Activated CD8-positive, alpha-beta T cell treated with anti-CD3 and anti-CD28 coated beads for 36 hours (primary cell): ENCODE measurements at regions not wholly inside any gene's neighbourhood (a gene's known extent, or its start where the extent isn't known, plus 50 kb on each side); places are given as distances from the start of the nearest gene placed in this dataset.

Source experiments
- ATAC-seq: fragments of 200-7000 bp; cut with Tn5 transposase; one replicate; pipeline ENCODE4 v1.10.0; 2021; ENCODE audit warnings: mild to moderate bottlenecking, moderate library complexity
- CTCF ChIA-PET: fragments of 350-600 bp; sonication (Branson Sonifier 250); formaldehyde crosslinking; loops from one replicate; lab custom pipeline; 2021; ENCODE audit warnings: antibody characterized with exemption; lab: Charles Lee
- POLR2A ChIA-PET: fragments of 350-600 bp; sonication (Branson Sonifier 250); formaldehyde crosslinking; loops from one replicate; lab custom pipeline; 2021; ENCODE audit warnings: antibody characterized with exemption; lab: Charles Lee
- DNase-seq: peaks from one replicate; pipeline ENCODE4 v3.0.0-alpha.2; 2020
- H3K27ac Mint-ChIP-seq: one replicate; pipeline ENCODE4 v1.8.0; 2021; ENCODE audit warnings: mild to moderate bottlenecking, mixed read lengths
- H3K27me3 Mint-ChIP-seq: one replicate; pipeline ENCODE4 v1.8.0; 2021; ENCODE audit warnings: mixed read lengths
- H3K36me3 Mint-ChIP-seq: one replicate; pipeline ENCODE4 v1.8.0; 2021; ENCODE audit warnings: low read depth, mixed read lengths
- H3K4me1 Mint-ChIP-seq: one replicate; pipeline ENCODE4 v1.8.0; 2021; ENCODE audit warnings: low read depth, mixed read lengths
- H3K4me3 Mint-ChIP-seq: one replicate; pipeline ENCODE4 v1.8.0; 2021; ENCODE audit warnings: mild to moderate bottlenecking, moderate library complexity, mixed read lengths
- H3K9me3 Mint-ChIP-seq: one replicate; pipeline ENCODE4 v1.8.0; 2021; ENCODE audit warnings: mixed read lengths
- intact Hi-C: fragments of 100-400 bp; cut with micrococcal nuclease; formaldehyde crosslinking; loops from one replicate; pipeline ENCODE4 v1.10.0; 2022
- TF ChIP-seq, protein P1 (sequence below): fragments of 200-600 bp; IDR thresholded peaks from one replicate; pipeline ENCODE4 v1.8.0; 2022; ENCODE audit warnings: antibody characterized with exemption, mild to moderate bottlenecking

DNA sequence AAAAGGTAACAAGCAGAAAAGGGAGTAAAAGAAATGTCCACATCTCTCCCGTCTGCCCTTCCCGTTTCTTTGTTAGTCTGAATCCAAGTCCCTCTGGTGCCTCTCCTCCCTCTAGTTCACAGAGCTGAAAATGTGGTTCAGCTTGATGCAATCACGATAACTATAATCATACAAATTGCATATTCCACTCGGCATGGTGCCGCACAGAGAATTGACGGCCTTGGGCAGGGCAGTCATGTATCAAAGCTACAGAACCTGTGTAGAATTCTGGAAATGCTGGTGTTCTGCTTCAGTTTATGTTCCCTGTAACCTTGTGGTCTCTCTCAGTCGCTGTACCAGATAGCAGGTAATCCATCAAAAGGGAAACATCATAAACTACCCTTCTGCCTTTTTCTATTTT is 562.9 kb upstream of the CBLB start:
- no peak for DNase-seq
- H3K27me3 Mint-ChIP-seq = no peaks in the 10 kb centered on the region
- H3K4me3 Mint-ChIP-seq = no peak overlapping the region
- ChIA-PET CTCF (no interaction called here), POLR2A (no interaction called here)
- intact Hi-C loops = no loop called here
- peaks cover 29% of the 10 kb centered on the region for H3K4me1 Mint-ChIP-seq
- H3K36me3 Mint-ChIP-seq = peaks cover 7% of the 10 kb centered on the region
- ATAC-seq = no peak
- H3K9me3 Mint-ChIP-seq = peaks cover 13% of the 10 kb centered on the region
- TF ChIP-seq, protein P1, sequence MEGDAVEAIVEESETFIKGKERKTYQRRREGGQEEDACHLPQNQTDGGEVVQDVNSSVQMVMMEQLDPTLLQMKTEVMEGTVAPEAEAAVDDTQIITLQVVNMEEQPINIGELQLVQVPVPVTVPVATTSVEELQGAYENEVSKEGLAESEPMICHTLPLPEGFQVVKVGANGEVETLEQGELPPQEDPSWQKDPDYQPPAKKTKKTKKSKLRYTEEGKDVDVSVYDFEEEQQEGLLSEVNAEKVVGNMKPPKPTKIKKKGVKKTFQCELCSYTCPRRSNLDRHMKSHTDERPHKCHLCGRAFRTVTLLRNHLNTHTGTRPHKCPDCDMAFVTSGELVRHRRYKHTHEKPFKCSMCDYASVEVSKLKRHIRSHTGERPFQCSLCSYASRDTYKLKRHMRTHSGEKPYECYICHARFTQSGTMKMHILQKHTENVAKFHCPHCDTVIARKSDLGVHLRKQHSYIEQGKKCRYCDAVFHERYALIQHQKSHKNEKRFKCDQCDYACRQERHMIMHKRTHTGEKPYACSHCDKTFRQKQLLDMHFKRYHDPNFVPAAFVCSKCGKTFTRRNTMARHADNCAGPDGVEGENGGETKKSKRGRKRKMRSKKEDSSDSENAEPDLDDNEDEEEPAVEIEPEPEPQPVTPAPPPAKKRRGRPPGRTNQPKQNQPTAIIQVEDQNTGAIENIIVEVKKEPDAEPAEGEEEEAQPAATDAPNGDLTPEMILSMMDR = no peak
- no peak overlapping the region for H3K27ac Mint-ChIP-seq

DNA sequence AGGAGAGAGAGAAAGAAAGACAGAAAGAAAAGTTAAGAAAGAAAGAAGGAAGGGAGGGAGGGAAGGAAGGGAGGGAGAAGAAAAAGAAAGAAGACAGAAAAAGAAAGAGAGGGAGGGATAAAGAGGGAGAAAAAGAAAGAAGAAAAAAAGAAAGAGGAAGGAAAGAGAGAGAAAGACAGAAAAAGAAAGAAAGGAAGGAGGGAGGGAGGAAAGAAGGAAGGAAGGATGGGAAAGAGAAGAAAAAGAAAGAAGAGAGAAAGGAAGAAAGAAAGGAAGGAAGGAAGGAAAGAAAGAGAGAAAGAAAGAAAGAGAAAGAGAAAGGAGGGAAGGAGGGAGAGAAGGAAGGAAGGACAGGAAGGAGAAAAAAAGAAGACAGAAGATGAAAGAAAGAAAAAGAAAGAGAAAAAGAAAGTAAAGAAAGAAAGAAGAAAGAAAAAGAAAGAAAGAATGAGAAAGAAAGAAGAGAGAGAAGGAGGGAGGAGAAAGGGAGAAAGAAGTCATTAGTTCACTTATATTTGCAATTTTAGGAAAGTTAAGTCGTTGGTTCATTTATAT is 567.2 kb upstream of the CBLB start:
- DNase-seq = no peak
- H3K9me3 Mint-ChIP-seq = peaks cover 2% of the 10 kb centered on the region
- H3K36me3 Mint-ChIP-seq = no peaks in the 10 kb centered on the region
- CTCF ChIA-PET = interaction anchor here (1.5 to 1.7 kb wide), 2 partner anchors 10 to 221 kb away, joined by 3 read pairs; no protein-coding TSS in a partner anchor
- intact Hi-C loops = no loop called here
- H3K4me1 Mint-ChIP-seq = peaks cover 5% of the 10 kb centered on the region
- ATAC-seq = no peak
- no peak overlapping the region for H3K4me3 Mint-ChIP-seq
- H3K27me3 Mint-ChIP-seq = no peaks in the 10 kb centered on the region
- H3K27ac Mint-ChIP-seq = no peak overlapping the region
- POLR2A ChIA-PET = no interaction called here
- TF ChIP-seq, protein P1 = peak; percentile 46

DNA sequence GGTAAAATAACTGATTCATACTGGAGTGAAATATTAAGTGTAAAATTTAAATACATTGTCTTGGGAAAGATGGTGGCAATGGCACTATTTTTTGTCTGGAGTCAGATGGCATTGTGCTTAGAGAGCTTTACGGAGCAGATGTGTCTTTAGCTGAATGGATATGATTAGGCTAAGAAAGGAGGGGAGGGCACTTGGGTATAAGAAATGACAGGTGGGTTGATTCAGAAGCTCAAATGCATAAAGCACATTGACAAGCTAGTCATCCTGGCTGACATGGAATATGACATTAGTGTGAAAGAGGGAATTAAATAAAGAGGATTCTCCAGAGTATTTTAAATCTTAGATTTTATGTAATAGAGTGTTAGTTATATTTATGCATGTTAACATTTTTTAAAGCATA is 570.1 kb upstream of the CBLB start:
- Mint-ChIP-seq H3K4me1 (peaks cover 5% of the 10 kb centered on the region), H3K27me3 (no peaks in the 10 kb centered on the region), H3K9me3 (peaks cover 2% of the 10 kb centered on the region), H3K4me3 (no peak overlapping the region), H3K27ac (no peak overlapping the region), H3K36me3 (no peaks in the 10 kb centered on the region)
- TF ChIP-seq, protein P1 = no peak
- ATAC-seq (no peak), DNase-seq (no peak)
- intact Hi-C loops = no loop called here
- POLR2A ChIA-PET = no interaction called here
- CTCF ChIA-PET = no interaction called here

DNA sequence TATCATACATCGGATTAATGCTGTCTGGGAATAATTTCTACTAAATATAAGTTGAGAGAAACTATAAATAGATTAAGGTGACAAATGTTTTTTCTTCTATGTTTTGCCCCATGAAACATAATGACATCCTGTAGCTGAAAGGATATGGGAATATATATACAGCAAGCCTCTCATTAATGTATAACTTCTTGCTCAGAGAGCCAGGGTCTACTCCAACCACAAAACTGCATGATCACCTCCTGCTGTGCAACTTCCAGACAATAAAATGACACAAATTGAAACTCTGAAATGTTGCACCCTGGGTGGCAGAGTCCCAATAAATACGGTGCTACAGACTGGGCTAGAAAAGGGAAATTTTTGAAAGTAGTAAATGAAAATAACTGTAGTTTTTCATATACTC is 571.9 kb upstream of the CBLB start:
- TF ChIP-seq, protein P1 = no peak
- Mint-ChIP-seq H3K36me3 (no peaks in the 10 kb centered on the region), H3K9me3 (no peaks in the 10 kb centered on the region), H3K27ac (no peak overlapping the region), H3K27me3 (no peaks in the 10 kb centered on the region), H3K4me1 (peaks cover 2% of the 10 kb centered on the region), H3K4me3 (no peak overlapping the region)
- ChIA-PET POLR2A (no interaction called here), CTCF (no interaction called here)
- ATAC-seq (no peak), DNase-seq (no peak)
- intact Hi-C loops = no loop called here

DNA sequence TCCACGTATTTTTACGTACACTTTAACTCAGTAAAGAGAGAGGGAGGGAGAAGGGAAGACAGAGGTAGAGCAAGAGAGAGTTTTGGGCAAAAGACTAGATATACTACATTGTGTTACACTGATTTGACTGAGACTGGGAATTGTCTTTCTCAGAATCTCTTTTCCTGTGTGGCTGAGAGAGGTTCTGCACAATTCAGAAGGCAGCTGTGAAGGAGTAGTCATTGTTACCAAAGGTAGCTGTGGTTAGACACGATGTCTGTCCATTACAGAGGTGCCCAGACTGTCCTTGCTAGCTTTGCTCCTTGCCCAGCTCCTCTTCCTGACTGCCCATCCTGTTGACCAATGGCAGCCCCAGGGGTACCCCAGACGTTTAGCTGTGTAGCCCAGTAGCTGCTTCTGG is 577.5 kb upstream of the CBLB start:
- intact Hi-C loops = no loop called here
- no peak overlapping the region for H3K27ac Mint-ChIP-seq
- H3K27me3 Mint-ChIP-seq = no peaks in the 10 kb centered on the region
- ATAC-seq = no peak
- peaks cover 11% of the 10 kb centered on the region for H3K9me3 Mint-ChIP-seq
- peaks cover 9% of the 10 kb centered on the region for H3K36me3 Mint-ChIP-seq
- H3K4me1 Mint-ChIP-seq = peaks cover 6% of the 10 kb centered on the region
- no peak overlapping the region for H3K4me3 Mint-ChIP-seq
- POLR2A ChIA-PET = no interaction called here
- TF ChIP-seq, protein P1 = no peak
- CTCF ChIA-PET = no interaction called here
- no peak for DNase-seq
